ENCODE measurements at regions not wholly inside any gene's neighbourhood (a gene's known extent, or its start where the extent isn't known, plus 50 kb on each side); places are given as distances from the start of the nearest gene placed in this dataset.
"Not testable (repeated sequence)": the region's sequence is repeated elsewhere in the genome, so short reads cannot be mapped to it uniquely, and the experiment has no call there.

GRCh38 chr4:79134767-79135166 is 191.1 kb downstream of the NAA11 start:
- no peaks in the 10 kb centered on the region for H3K4me1 Mint-ChIP-seq
- H3K4me3 Mint-ChIP-seq, result no peak overlapping the region
- no peaks in the 10 kb centered on the region for H3K27me3 Mint-ChIP-seq (ENCODE audit: low read depth)
- no peak for DNase-seq (ENCODE audit: low read depth, low spot score)
- TF ChIP-seq CTCF (conservative IDR thresholded peaks at IDR 0.05), result no peak
- peaks cover 2% of the 10 kb centered on the region for H3K9me3 Mint-ChIP-seq
- no peaks in the 10 kb centered on the region for H3K36me3 Mint-ChIP-seq (ENCODE audit: low read depth)
- H3K27ac Mint-ChIP-seq (ENCODE audit: unreplicated experiment), result no peak overlapping the region

GRCh38 chr4:79132826-79133225 is 193.0 kb downstream of the NAA11 start:
- no peak for DNase-seq (ENCODE audit: low read depth, low spot score)
- Mint-ChIP-seq H3K4me3 (no peak overlapping the region), H3K27me3 (ENCODE audit: low read depth) (no peaks in the 10 kb centered on the region), H3K4me1 (no peaks in the 10 kb centered on the region), H3K36me3 (ENCODE audit: low read depth) (no peaks in the 10 kb centered on the region), H3K27ac (ENCODE audit: unreplicated experiment) (no peak overlapping the region), H3K9me3 (peaks cover 2% of the 10 kb centered on the region)
- TF ChIP-seq CTCF (conservative IDR thresholded peaks at IDR 0.05), result no peak

- no peak overlapping the region for H3K4me3 Mint-ChIP-seq
- H3K27me3 Mint-ChIP-seq (ENCODE audit: low read depth), result no peaks in the 10 kb centered on the region
- peaks cover 37% of the 10 kb centered on the region for H3K9me3 Mint-ChIP-seq
- H3K36me3 Mint-ChIP-seq (ENCODE audit: low read depth), result peaks cover 23% of the 10 kb centered on the region
- H3K27ac Mint-ChIP-seq (ENCODE audit: unreplicated experiment), result no peak overlapping the region
- no peak for TF ChIP-seq CTCF (conservative IDR thresholded peaks at IDR 0.05)
- DNase-seq (ENCODE audit: low read depth, low spot score), result no peak
- no peaks in the 10 kb centered on the region for H3K4me1 Mint-ChIP-seq
Observed at GRCh38 chr4:79121875-79122358, 182.7 kb upstream of the PAQR3 start.

- H3K27me3 Mint-ChIP-seq (ENCODE audit: low read depth), result no peaks in the 10 kb centered on the region
- H3K36me3 Mint-ChIP-seq (ENCODE audit: low read depth), result peaks cover 23% of the 10 kb centered on the region
- H3K4me3 Mint-ChIP-seq, result no peak overlapping the region
- no peak for DNase-seq (ENCODE audit: low read depth, low spot score)
- peaks cover 37% of the 10 kb centered on the region for H3K9me3 Mint-ChIP-seq
- H3K27ac Mint-ChIP-seq (ENCODE audit: unreplicated experiment), result no peak overlapping the region
- no peaks in the 10 kb centered on the region for H3K4me1 Mint-ChIP-seq
- no peak for TF ChIP-seq CTCF (conservative IDR thresholded peaks at IDR 0.05)
Observed at GRCh38 chr4:79121223-79121622, 182.0 kb upstream of the PAQR3 start.

- DNase-seq (ENCODE audit: low read depth, low spot score); H3K27ac Mint-ChIP-seq (ENCODE audit: unreplicated experiment); H3K27me3 Mint-ChIP-seq (ENCODE audit: low read depth); H3K4me3 Mint-ChIP-seq; H3K4me1 Mint-ChIP-seq: not testable (repeated sequence)
- Mint-ChIP-seq H3K9me3 (peaks cover 30% of the 10 kb centered on the region), H3K36me3 (ENCODE audit: low read depth) (peaks cover 21% of the 10 kb centered on the region)
Observed at GRCh38 chr4:79117051-79117450, 177.8 kb upstream of the PAQR3 start.

GRCh38 chr4:79107014-79107413 is 167.8 kb upstream of the PAQR3 start:
- H3K9me3 Mint-ChIP-seq, result peaks cover 10% of the 10 kb centered on the region
- no peak for DNase-seq (ENCODE audit: low read depth, low spot score)
- peaks cover 10% of the 10 kb centered on the region for H3K4me1 Mint-ChIP-seq
- H3K36me3 Mint-ChIP-seq (ENCODE audit: low read depth), result peaks cover 4% of the 10 kb centered on the region
- no peak overlapping the region for H3K4me3 Mint-ChIP-seq
- no peak overlapping the region for H3K27ac Mint-ChIP-seq (ENCODE audit: unreplicated experiment)
- no peak for TF ChIP-seq CTCF (conservative IDR thresholded peaks at IDR 0.05)
- no peaks in the 10 kb centered on the region for H3K27me3 Mint-ChIP-seq (ENCODE audit: low read depth)

All from neural crest cell (in vitro differentiated cells).